GM12878 (cell line): ENCODE measurements at regions not wholly inside any gene's neighbourhood (a gene's known extent, or its start where the extent isn't known, plus 50 kb on each side); places are given as distances from the start of the nearest gene placed in this dataset.
A peak's percentile ranks its signal among the peaks of the same experiment; 100 is the strongest.

ENCODE experiments used
- ATAC-seq: fragments of 200-7000 bp; cut with Tn5 transposase; 3 replicates; pipeline ENCODE4 v1.9.1; 2020; ENCODE audit warnings: mild to moderate bottlenecking, moderate library complexity
- BruUV-seq: library from RNA; stranded (reverse); fragments of 400-500 nt; replicated peaks from 2 replicates; lab custom pipeline; 2021; lab: Mats Ljungman, UMichigan
- CTCF ChIA-PET: fragments of 300-600 bp; sonication (Branson Sonifier 250); formaldehyde crosslinking; extraction: SDS; loops from one replicate; lab custom pipeline; 2021; ENCODE audit warnings: inconsistent platforms; lab: Yijun Ruan, JAX
- POLR2A ChIA-PET: fragments of 350-600 bp; formaldehyde crosslinking; extraction: SDS; loops from one replicate; lab custom pipeline; 2021; ENCODE audit warnings: inconsistent platforms; lab: Charles Lee
- RAD21 ChIA-PET: fragments of 300-600 bp; sonication (Branson Sonifier 250); formaldehyde crosslinking; loops from one replicate; lab custom pipeline; 2023; ENCODE audit warnings: antibody characterized with exemption; ENCODE audit not compliant: unreplicated experiment; lab: Charles Lee
- SMC1A ChIA-PET: fragments of 300-600 bp; sonication (Branson Sonifier 250); formaldehyde crosslinking; loops from one replicate; lab custom pipeline; 2023; ENCODE audit not compliant: unreplicated experiment, uncharacterized antibody; lab: Charles Lee
- DNase-seq: peaks from one replicate; pipeline ENCODE4 v3.0.0-alpha.2; 2011; ENCODE audit warnings: low read depth, low spot score
- FAIRE-seq: peaks from 3 replicates; lab custom pipeline; 2011; peaks lifted over from hg19 to GRCh38; lab: Jason Lieb, UNC
- H2AFZ ChIP-seq: 2 replicates; pipeline ENCODE4 v1.6.0; 2011; ENCODE audit warnings: low read depth, low read length, control low read depth; ENCODE audit not compliant: control insufficient read depth
- H3K27ac ChIP-seq: 2 replicates; pipeline ENCODE4 v1.5.1; 2011; ENCODE audit warnings: control low read depth; ENCODE audit not compliant: control insufficient read depth, insufficient read depth
- H3K27me3 ChIP-seq, 2 experiments: replicated peaks in 1 of 2; 2 replicates each; pipeline versions ENCODE4 v1.6.0 to v1.6.1; 2011; ENCODE audit warnings: low read length in 1 of 2; ENCODE audit not compliant: control insufficient read depth in 2 of 2, insufficient read depth in 2 of 2
- H3K36me3 ChIP-seq, 2 experiments: 2 replicates each; pipeline ENCODE4 v1.5.1; 2011; ENCODE audit warnings: low read length in 1 of 2; ENCODE audit not compliant: control insufficient read depth in 2 of 2, insufficient read depth in 2 of 2
- H3K4me1 ChIP-seq: 2 replicates; pipeline ENCODE4 v1.6.1; 2011; ENCODE audit warnings: mild to moderate bottlenecking, low read length, moderate library complexity, mixed read lengths; ENCODE audit not compliant: control insufficient read depth, insufficient read depth
- H3K4me2 ChIP-seq: 2 replicates; pipeline ENCODE4 v1.6.0; 2011; ENCODE audit warnings: control low read depth; ENCODE audit not compliant: control insufficient read depth, insufficient read depth
- H3K4me3 ChIP-seq: fragments of 200-600 bp; sonication (generic); 2 replicates; pipeline ENCODE4 v1.5.1; 2016
- H3K79me2 ChIP-seq: 2 replicates; pipeline ENCODE4 v1.6.0; 2011; ENCODE audit warnings: low read length; ENCODE audit not compliant: control insufficient read depth, insufficient read depth
- H3K9ac ChIP-seq: 2 replicates; pipeline ENCODE4 v1.8.0; 2011; ENCODE audit warnings: low read length, control low read depth, mixed read lengths; ENCODE audit not compliant: control insufficient read depth, insufficient read depth
- H3K9me3 ChIP-seq: replicated peaks from 3 replicates; pipeline ENCODE4 v1.5.1; 2011; ENCODE audit warnings: mild to moderate bottlenecking, low read length; ENCODE audit not compliant: control insufficient read depth, insufficient read depth
- H4K20me1 ChIP-seq: 2 replicates; pipeline ENCODE4 v1.6.0; 2011; ENCODE audit not compliant: control insufficient read depth, insufficient read depth
- BCLAF1 ChIP-seq: fragments of 450-650 bp; IDR thresholded peaks from 2 replicates; pipeline ENCODE4 v1.6.1; 2017; ENCODE audit warnings: antibody characterized with exemption, mild to moderate bottlenecking, moderate library complexity
- IKZF1 ChIP-seq: fragments of 450-650 bp; conservative IDR thresholded peaks from 2 replicates; pipeline ENCODE4 v1.6.1; 2017; ENCODE audit warnings: antibody characterized with exemption, mild to moderate bottlenecking
- IKZF2 ChIP-seq, 2 experiments: fragments of 450-650 bp; IDR thresholded peaks; 2 replicates each; pipeline ENCODE4 v1.6.1; 2017; ENCODE audit warnings: mild to moderate bottlenecking in 2 of 2, moderate library complexity in 2 of 2
- MTA2 ChIP-seq: fragments of 450-650 bp; IDR thresholded peaks from 2 replicates; pipeline ENCODE4 v1.6.1; 2016; ENCODE audit warnings: low read depth, mild to moderate bottlenecking, moderate library complexity
- NR2F1 ChIP-seq: fragments of 450-650 bp; conservative IDR thresholded peaks from 2 replicates; pipeline ENCODE4 v1.6.1; 2017; ENCODE audit warnings: mild to moderate bottlenecking
- RUNX3 ChIP-seq: IDR thresholded peaks from 2 replicates; pipeline ENCODE4 v1.6.1; 2012; ENCODE audit warnings: low read length, inconsistent platforms
- in situ Hi-C: fragments of 300-500 bp; cut with MboI; formaldehyde crosslinking; loops from 9 replicates; pipeline ENCODE4 v1.14.3; 2018; ENCODE audit warnings: mixed read lengths
- intact Hi-C: fragments of 100-400 bp; cut with micrococcal nuclease; formaldehyde crosslinking; loops from one replicate; pipeline ENCODE4 v1.14.2; 2022; ENCODE audit not compliant: unreplicated experiment
- TF ChIP-seq, protein P1 (sequence below): fragments of 450-650 bp; IDR thresholded peaks from 2 replicates; pipeline ENCODE4 v1.6.1; 2017; ENCODE audit warnings: low read depth, mild to moderate bottlenecking, moderate library complexity

DNA sequence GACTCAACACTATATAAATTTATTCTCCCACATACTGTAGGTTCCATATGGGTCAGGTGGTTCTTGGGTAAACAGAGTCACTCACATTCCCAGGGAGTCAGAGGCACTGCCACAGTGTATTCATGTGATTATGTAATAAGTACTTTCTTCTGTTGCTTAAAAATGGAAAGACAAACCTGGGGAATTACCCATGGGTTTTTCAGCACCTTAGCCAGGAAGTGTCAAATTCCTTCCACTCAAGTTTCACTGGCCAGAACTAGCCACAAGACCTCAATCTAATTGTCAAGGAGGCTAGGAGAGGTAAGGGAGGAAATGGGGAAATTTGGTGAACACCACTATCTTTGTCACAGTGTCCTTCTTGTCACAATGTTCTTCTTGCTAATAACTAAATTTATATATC is 333.2 kb upstream of the MDGA2 start:
- in situ Hi-C loops = no loop called here
- peak; percentile 67 for ATAC-seq
- H3K4me1 ChIP-seq = no peaks in the 10 kb centered on the region
- H2AFZ ChIP-seq = no peak overlapping the region
- TF ChIP-seq NR2F1 (no peak), RUNX3 (peak; percentile 52; the same call in 1 of the 2 replicates), MTA2 (0 out of 2 replicates have a peak, but pooled peaks have one; percentile 18), IKZF2 (IDR thresholded peaks at IDR 0.05) (peak; percentile 33 to 57; a peak in 2 of 4 replicates), IKZF1 (peak; percentile 42; the same call in 1 of the 2 replicates), BCLAF1 (no peak)
- TF ChIP-seq, protein P1, sequence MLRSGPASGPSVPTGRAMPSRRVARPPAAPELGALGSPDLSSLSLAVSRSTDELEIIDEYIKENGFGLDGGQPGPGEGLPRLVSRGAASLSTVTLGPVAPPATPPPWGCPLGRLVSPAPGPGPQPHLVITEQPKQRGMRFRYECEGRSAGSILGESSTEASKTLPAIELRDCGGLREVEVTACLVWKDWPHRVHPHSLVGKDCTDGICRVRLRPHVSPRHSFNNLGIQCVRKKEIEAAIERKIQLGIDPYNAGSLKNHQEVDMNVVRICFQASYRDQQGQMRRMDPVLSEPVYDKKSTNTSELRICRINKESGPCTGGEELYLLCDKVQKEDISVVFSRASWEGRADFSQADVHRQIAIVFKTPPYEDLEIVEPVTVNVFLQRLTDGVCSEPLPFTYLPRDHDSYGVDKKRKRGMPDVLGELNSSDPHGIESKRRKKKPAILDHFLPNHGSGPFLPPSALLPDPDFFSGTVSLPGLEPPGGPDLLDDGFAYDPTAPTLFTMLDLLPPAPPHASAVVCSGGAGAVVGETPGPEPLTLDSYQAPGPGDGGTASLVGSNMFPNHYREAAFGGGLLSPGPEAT = 0 out of 2 replicates have a peak, but pooled peaks have one; percentile 35
- TF ChIP-seq, all 136 proteins: peak for 5
- BruUV-seq = no TSS peak
- Histone ChIP-seq H3K4me3 (no peak overlapping the region), H3K4me2 (0 out of 2 replicates have a peak overlapping the region, but pooled peaks have one; percentile 5), H3K36me3 (no peaks in the 10 kb centered on the region), H4K20me1 (no peaks in the 10 kb centered on the region), H3K27me3 (no peaks in the 10 kb centered on the region), H3K79me2 (no peaks in the 10 kb centered on the region), H3K9ac (no peak overlapping the region), H3K9me3 (no peaks in the 10 kb centered on the region), H3K27ac (no peak overlapping the region)
- ChIA-PET RAD21 (no interaction called here), SMC1A (no interaction called here), CTCF (no interaction called here), POLR2A (no interaction called here)
- DNase-seq = peak; percentile 28
- intact Hi-C loops = no loop called here
- FAIRE-seq = no peak
